SW480 (cell line): ENCODE measurements at regions not wholly inside any gene's neighbourhood (a gene's known extent, or its start where the extent isn't known, plus 50 kb on each side); places are given as distances from the start of the nearest gene placed in this dataset.
"Not testable (repeated sequence)": the region's sequence is repeated elsewhere in the genome, so short reads cannot be mapped to it uniquely, and the experiment has no call there.

Experiments used
- DNase-seq: peaks from one replicate; pipeline ENCODE4 v3.0.0-alpha.2; 2016; ENCODE audit warnings: low spot score

GRCh38 chrX:8105531-8105930 lies 65.5 kb downstream of the VCX2 start:
- no peak for DNase-seq

- DNase-seq: no peak
These were observed 67.4 kb downstream of the VCX2 start for GRCh38 chrX:8103655-8104054.

- no peak for DNase-seq
These were observed 79.6 kb downstream of the VCX2 start for GRCh38 chrX:8091510-8091909.

- DNase-seq: no peak
These were observed 80.2 kb downstream of the VCX2 start for GRCh38 chrX:8090906-8091305.

- DNase-seq: no peak
These were observed 80.6 kb downstream of the VCX2 start for GRCh38 chrX:8090482-8090881.

GRCh38 chrX:8089141-8089540 lies 81.9 kb downstream of the VCX2 start:
- no peak for DNase-seq

GRCh38 chrX:8084006-8084405 lies 87.1 kb downstream of the VCX2 start:
- DNase-seq: no peak

GRCh38 chrX:8083286-8083685 lies 87.8 kb downstream of the VCX2 start:
- no peak for DNase-seq

- DNase-seq: no peak
These were observed 95.4 kb downstream of the VCX2 start for GRCh38 chrX:8075636-8076035.

GRCh38 chrX:8067754-8068462 lies 103.2 kb downstream of the VCX2 start:
- peak; percentile 63 for DNase-seq

GRCh38 chrX:8052909-8053308 lies 118.2 kb downstream of the VCX2 start:
- DNase-seq: no peak

- DNase-seq: no peak
These were observed 121.2 kb downstream of the VCX2 start for GRCh38 chrX:8049827-8050226.

GRCh38 chrX:8048466-8048865 lies 121.3 kb upstream of the PNPLA4 start:
- no peak for DNase-seq

GRCh38 chrX:8044947-8045346 lies 117.7 kb upstream of the PNPLA4 start:
- DNase-seq: no peak

- DNase-seq: no peak
These were observed 116.3 kb upstream of the PNPLA4 start for GRCh38 chrX:8043546-8043945.

- no peak for DNase-seq
These were observed 115.9 kb upstream of the PNPLA4 start for GRCh38 chrX:8043121-8043520.

- no peak for DNase-seq
These were observed 115.1 kb upstream of the PNPLA4 start for GRCh38 chrX:8042304-8042703.

GRCh38 chrX:8039711-8040110 lies 112.5 kb upstream of the PNPLA4 start:
- not testable (repeated sequence) for DNase-seq

- no peak for DNase-seq
These were observed 110.6 kb upstream of the PNPLA4 start for GRCh38 chrX:8037593-8038348.

- DNase-seq: no peak
These were observed 109.7 kb upstream of the PNPLA4 start for GRCh38 chrX:8036914-8037313.

- DNase-seq: no peak
These were observed 106.8 kb upstream of the PNPLA4 start for GRCh38 chrX:8034058-8034457.

- DNase-seq: no peak
These were observed 106.0 kb upstream of the PNPLA4 start for GRCh38 chrX:8033175-8033574.

GRCh38 chrX:8030361-8030760 lies 103.1 kb upstream of the PNPLA4 start:
- no peak for DNase-seq

- DNase-seq: no peak
These were observed 100.6 kb upstream of the PNPLA4 start for GRCh38 chrX:8027827-8028226.
